Cardiac muscle cell (in vitro differentiated cells and primary cell): ENCODE measurements at regions not wholly inside any gene's neighbourhood (a gene's known extent, or its start where the extent isn't known, plus 50 kb on each side); places are given as distances from the start of the nearest gene placed in this dataset.

Experiments used
- DNase-seq, 2 donors: peaks; one replicate each; pipeline versions ENCODE4 v3.0.0 to v3.0.0-alpha.2; 2010 to 2017; ENCODE audit warnings: low read depth in 1 of 2, low spot score in 1 of 2
- H3K27ac ChIP-seq: fragments of 200-600 bp; sonication (generic); 2 replicates; pipeline ENCODE4 v1.5.1; 2016
- H3K27me3 ChIP-seq: fragments of 200-600 bp; sonication (generic); 2 replicates; pipeline ENCODE4 v1.6.0; 2016; ENCODE audit warnings: control low read depth
- H3K36me3 ChIP-seq: fragments of 200-600 bp; sonication (generic); 2 replicates; pipeline ENCODE4 v1.5.1; 2016; ENCODE audit warnings: control low read depth
- H3K4me1 ChIP-seq: fragments of 200-600 bp; sonication (generic); 2 replicates; pipeline ENCODE4 v1.8.1; 2017; ENCODE audit warnings: low read depth, mild to moderate bottlenecking, mixed run types
- H3K4me3 ChIP-seq: fragments of 200-600 bp; sonication (generic); 2 replicates; pipeline ENCODE4 v1.5.1; 2016; ENCODE audit warnings: mild to moderate bottlenecking
- H3K9me3 ChIP-seq: fragments of 200-600 bp; sonication (generic); 2 replicates; pipeline ENCODE4 v1.5.1; 2017; ENCODE audit warnings: low read depth, mild to moderate bottlenecking, control low read depth
- TF ChIP-seq, protein P1 (sequence below): IDR thresholded peaks from 2 replicates; pipeline ENCODE4 v1.5.1; 2012; ENCODE audit warnings: low read depth, mild to moderate bottlenecking, low read length

DNA sequence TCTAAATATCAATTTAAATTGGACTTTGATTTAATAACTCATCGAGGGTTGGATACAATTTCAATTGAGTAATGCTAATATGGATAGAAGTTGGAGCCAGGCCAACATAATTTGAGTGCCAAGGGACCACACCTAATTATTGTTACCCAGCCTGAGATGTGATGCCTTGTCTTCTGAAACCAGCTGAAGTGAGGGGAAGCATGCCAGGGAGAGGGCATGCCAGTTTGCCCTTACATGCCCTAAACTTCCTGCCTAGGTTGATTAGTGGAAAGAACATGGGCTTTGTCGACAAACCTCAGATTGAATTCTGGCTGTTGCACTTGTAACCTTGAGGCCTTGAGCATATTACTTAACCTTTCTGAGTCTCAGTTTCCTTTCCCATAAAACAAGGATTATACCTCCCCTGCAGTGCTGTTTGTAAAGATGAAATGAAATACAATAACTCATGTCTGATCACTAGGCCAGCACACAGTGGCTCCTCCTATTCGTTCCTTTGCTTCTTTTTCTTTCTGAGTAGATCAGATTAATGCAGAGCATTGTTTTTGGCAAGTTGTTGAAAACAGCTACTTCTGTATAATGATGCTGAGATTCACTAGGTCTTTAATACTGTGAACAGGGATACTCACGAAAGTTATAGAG is 412.8 kb downstream of the TLE4 start:
- TF ChIP-seq, protein P1, sequence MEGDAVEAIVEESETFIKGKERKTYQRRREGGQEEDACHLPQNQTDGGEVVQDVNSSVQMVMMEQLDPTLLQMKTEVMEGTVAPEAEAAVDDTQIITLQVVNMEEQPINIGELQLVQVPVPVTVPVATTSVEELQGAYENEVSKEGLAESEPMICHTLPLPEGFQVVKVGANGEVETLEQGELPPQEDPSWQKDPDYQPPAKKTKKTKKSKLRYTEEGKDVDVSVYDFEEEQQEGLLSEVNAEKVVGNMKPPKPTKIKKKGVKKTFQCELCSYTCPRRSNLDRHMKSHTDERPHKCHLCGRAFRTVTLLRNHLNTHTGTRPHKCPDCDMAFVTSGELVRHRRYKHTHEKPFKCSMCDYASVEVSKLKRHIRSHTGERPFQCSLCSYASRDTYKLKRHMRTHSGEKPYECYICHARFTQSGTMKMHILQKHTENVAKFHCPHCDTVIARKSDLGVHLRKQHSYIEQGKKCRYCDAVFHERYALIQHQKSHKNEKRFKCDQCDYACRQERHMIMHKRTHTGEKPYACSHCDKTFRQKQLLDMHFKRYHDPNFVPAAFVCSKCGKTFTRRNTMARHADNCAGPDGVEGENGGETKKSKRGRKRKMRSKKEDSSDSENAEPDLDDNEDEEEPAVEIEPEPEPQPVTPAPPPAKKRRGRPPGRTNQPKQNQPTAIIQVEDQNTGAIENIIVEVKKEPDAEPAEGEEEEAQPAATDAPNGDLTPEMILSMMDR = no peak
- peaks cover 7% of the 10 kb centered on the region for H3K4me1 ChIP-seq
- H3K4me3 ChIP-seq = no peak overlapping the region
- no peaks in the 10 kb centered on the region for H3K36me3 ChIP-seq
- DNase-seq = no peak
- H3K27ac ChIP-seq = no peak overlapping the region
- peaks cover 4% of the 10 kb centered on the region for H3K27me3 ChIP-seq
- H3K9me3 ChIP-seq = no peaks in the 10 kb centered on the region

GRCh38 chr9:79980432-79980831 is 408.7 kb downstream of the TLE4 start:
- no peaks in the 10 kb centered on the region for H3K9me3 ChIP-seq
- no peak for DNase-seq
- H3K4me1 ChIP-seq = no peaks in the 10 kb centered on the region
- H3K36me3 ChIP-seq = no peaks in the 10 kb centered on the region
- no peak overlapping the region for H3K27ac ChIP-seq
- TF ChIP-seq, protein P1 = no peak
- peaks cover 4% of the 10 kb centered on the region for H3K27me3 ChIP-seq
- H3K4me3 ChIP-seq = no peak overlapping the region

GRCh38 chr9:79977510-79978197 is 405.9 kb downstream of the TLE4 start:
- H3K4me1 ChIP-seq = no peaks in the 10 kb centered on the region
- TF ChIP-seq, protein P1 = no peak
- no peak for DNase-seq
- no peaks in the 10 kb centered on the region for H3K36me3 ChIP-seq
- H3K9me3 ChIP-seq = no peaks in the 10 kb centered on the region
- H3K4me3 ChIP-seq = no peak overlapping the region
- no peak overlapping the region for H3K27ac ChIP-seq
- peaks cover 4% of the 10 kb centered on the region for H3K27me3 ChIP-seq

DNA sequence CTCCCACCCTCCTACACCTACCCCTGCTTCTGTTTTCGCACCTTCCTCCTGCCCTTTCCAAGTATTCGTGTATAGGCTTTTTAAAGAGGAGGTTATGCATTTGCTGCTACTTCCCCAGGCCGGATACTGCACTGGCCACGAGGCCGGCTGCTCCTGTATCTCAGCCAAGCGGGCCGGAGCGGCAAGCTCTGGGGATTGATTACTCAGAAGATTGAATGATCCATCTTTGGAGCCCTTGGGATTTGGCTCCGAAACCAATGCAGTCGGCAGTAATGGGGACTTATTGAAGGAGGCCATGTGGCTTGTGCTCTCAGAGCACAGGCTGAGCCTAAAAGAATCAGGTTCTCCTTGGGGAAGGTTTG is 405.3 kb downstream of the TLE4 start:
- peaks cover 4% of the 10 kb centered on the region for H3K27me3 ChIP-seq
- no peak overlapping the region for H3K27ac ChIP-seq
- no peaks in the 10 kb centered on the region for H3K4me1 ChIP-seq
- H3K4me3 ChIP-seq = no peak overlapping the region
- H3K36me3 ChIP-seq = no peaks in the 10 kb centered on the region
- H3K9me3 ChIP-seq = no peaks in the 10 kb centered on the region
- TF ChIP-seq, protein P1 = no peak
- no peak for DNase-seq

DNA sequence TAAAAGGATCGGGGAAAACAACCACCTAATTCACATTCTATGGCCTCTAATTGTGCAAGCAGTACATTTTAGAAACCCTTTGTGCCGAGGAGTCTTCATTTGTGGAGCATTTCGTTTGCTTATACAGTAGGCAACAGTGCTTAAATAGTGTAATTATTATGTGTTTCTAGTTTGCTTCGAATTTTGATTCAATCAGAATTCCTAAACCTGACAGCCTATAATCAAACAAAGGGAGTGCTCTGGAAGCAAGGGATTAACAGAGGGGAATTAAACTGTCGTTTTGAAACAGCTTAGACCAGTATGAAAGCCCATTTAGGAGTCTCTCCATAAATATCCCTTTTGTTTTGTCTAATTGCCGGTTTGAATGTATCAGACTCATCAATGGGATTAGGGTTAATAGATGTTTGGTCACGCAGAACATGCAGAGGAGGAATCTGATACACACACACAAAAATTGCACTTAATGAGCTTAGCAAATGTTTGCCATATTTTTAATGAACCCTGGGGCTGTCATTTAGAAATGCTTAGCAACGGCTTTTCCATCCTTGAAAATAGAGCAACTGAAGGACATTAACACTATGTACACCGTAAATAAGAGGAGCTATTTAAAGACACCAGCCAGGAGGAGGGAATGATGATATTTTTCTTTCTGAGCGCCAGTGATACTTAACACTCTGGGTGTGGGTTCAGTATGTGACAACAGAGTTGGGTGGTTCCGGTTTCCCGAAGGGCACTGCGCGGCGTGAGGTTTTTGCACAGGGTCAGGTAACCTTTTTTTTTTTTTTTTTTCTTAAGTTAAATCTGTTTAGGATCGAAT is 404.7 kb downstream of the TLE4 start:
- H3K27me3 ChIP-seq = peaks cover 4% of the 10 kb centered on the region
- H3K4me3 ChIP-seq = no peak overlapping the region
- H3K4me1 ChIP-seq = no peaks in the 10 kb centered on the region
- no peaks in the 10 kb centered on the region for H3K36me3 ChIP-seq
- TF ChIP-seq, protein P1 = no peak
- H3K9me3 ChIP-seq = no peaks in the 10 kb centered on the region
- H3K27ac ChIP-seq = no peak overlapping the region
- DNase-seq = no peak
